Transverse colon (tissue), 4 donors: ENCODE measurements at regions not wholly inside any gene's neighbourhood (a gene's known extent, or its start where the extent isn't known, plus 50 kb on each side); places are given as distances from the start of the nearest gene placed in this dataset.

Source experiments
- DNase-seq: peaks from one replicate; pipeline ENCODE4 v3.0.0-alpha.2; 2019
- H3K27ac ChIP-seq, 4 donors: fragments of 200-600 bp; sonication (generic); 2 replicates each; pipeline ENCODE4 v1.5.1; 2016 to 2018; ENCODE audit warnings: inconsistent platforms in 4 of 4
- H3K27me3 ChIP-seq: fragments of 200-600 bp; sonication (generic); 2 replicates; pipeline ENCODE4 v1.5.1; 2017; ENCODE audit warnings: inconsistent platforms
- H3K36me3 ChIP-seq, 4 donors: fragments of 200-600 bp; sonication (generic); 2 replicates each; pipeline ENCODE4 v1.5.1; 2017 to 2019; ENCODE audit warnings: inconsistent platforms in 4 of 4
- H3K4me1 ChIP-seq, 4 donors: fragments of 200-600 bp; sonication (generic); 2 replicates each; pipeline ENCODE4 v1.5.1; 2017 to 2020; ENCODE audit warnings: inconsistent platforms in 4 of 4
- H3K4me3 ChIP-seq, 4 donors: fragments of 200-600 bp; sonication (generic); 1 replicate in 1 of 4; 2 replicates in 3 of 4; pipeline versions ENCODE4 v1.5.1 to v1.6.1; 2017 to 2019; ENCODE audit warnings: inconsistent platforms in 4 of 4
- H3K9me3 ChIP-seq, 2 donors: fragments of 200-600 bp; sonication (generic); 2 replicates each; pipeline ENCODE4 v1.5.1; 2017 to 2019; ENCODE audit warnings: inconsistent platforms in 2 of 2
- CTCF ChIP-seq, 5 experiments: fragments of 200-600 bp in 3 of 5; fragments of 450-650 bp in 2 of 5; sonication (generic) in 3 of 5; IDR thresholded peaks; 1 replicate in 2 of 5; 2 replicates in 3 of 5; pipeline ENCODE4 v1.5.1; 2016 to 2017; ENCODE audit warnings: antibody characterized with exemption in 5 of 5, inconsistent platforms in 3 of 5, mild to moderate bottlenecking in 2 of 5, moderate library complexity in 1 of 5
- EP300 ChIP-seq: sonication (generic); formaldehyde crosslinking; IDR thresholded peaks from one replicate; pipeline ENCODE4 v1.6.1; 2017; ENCODE audit warnings: antibody characterized with exemption, low read depth
- POLR2A ChIP-seq: fragments of 450-650 bp; IDR thresholded peaks from one replicate; pipeline ENCODE4 v1.6.1; 2016; ENCODE audit warnings: antibody characterized with exemption, mild to moderate bottlenecking, moderate library complexity
- POLR2AphosphoS5 ChIP-seq, 3 donors: sonication (generic); formaldehyde crosslinking; IDR thresholded peaks; one replicate each; pipeline ENCODE4 v1.6.1; 2016; ENCODE audit warnings: antibody characterized with exemption in 3 of 3
- WGBS, 2 donors: methylation state at CpG; one replicate each; pipeline ENCODE4 v1.1.5; 2018; ENCODE audit warnings: low coverage in 1 of 2; 5-methylcytosine and 5-hydroxymethylcytosine counted together
- in situ Hi-C, 4 donors: fragments of 200-750 bp; cut with MboI; loops; one replicate each; pipeline versions ENCODE4 v1.15.0 to v1.15.1; 2017; ENCODE audit warnings: low sequenced_read_pairs in 3 of 4, low pct_ligation_motif_present in 1 of 4, low pct_unique_long_range_greater_than_20kb in 1 of 4
- intact Hi-C: fragments of 100-400 bp; cut with DNase I; formaldehyde crosslinking; loops from one replicate; pipeline ENCODE4 v1.15.1; 2023; ENCODE audit warnings: low total_unique reads

- no peak for TF ChIP-seq CTCF (IDR thresholded peaks at IDR 0.05)
- TF ChIP-seq POLR2AphosphoS5 (IDR thresholded peaks at IDR 0.05): no peak
- no peak for TF ChIP-seq POLR2A
- no peak for TF ChIP-seq EP300
- Histone ChIP-seq H3K27me3 (no peaks in the 10 kb centered on the region), H3K36me3 (no peaks in the 10 kb centered on the region), H3K9me3 (no peaks in the 10 kb centered on the region), H3K4me3 (no peak overlapping the region), H3K27ac (no peak overlapping the region), H3K4me1 (no peaks in the 10 kb centered on the region)
- no peak for DNase-seq
- WGBS, 2 donors: 73 to 80% methylated on average over 4 of the region's 4 CpGs
- intact Hi-C loops: no loop called here
- in situ Hi-C loops: no loop called here
Observed at GRCh38 chr5:4969351-4969750, 170.8 kb upstream of the ADAMTS16 start.

GRCh38 chr5:4970171-4970570 lies 170.0 kb upstream of the ADAMTS16 start:
- 82 to 87% methylated on average over 4 of the region's 4 CpGs for WGBS, 2 donors
- DNase-seq: no peak
- H3K9me3 ChIP-seq: no peaks in the 10 kb centered on the region
- in situ Hi-C loops (no loop called here), intact Hi-C loops (no loop called here)
- TF ChIP-seq POLR2AphosphoS5 (IDR thresholded peaks at IDR 0.05) (no peak), EP300 (no peak), POLR2A (no peak)
- no peak overlapping the region for H3K27ac ChIP-seq
- no peaks in the 10 kb centered on the region for H3K4me1 ChIP-seq
- no peak overlapping the region for H3K4me3 ChIP-seq
- H3K27me3 ChIP-seq: no peaks in the 10 kb centered on the region
- no peaks in the 10 kb centered on the region for H3K36me3 ChIP-seq

GRCh38 chr5:4976902-4977301 lies 163.2 kb upstream of the ADAMTS16 start:
- no peak overlapping the region for H3K27ac ChIP-seq
- in situ Hi-C loops: no loop called here
- intact Hi-C loops: loop anchor here (5.0 kb wide), 1 partner anchor 1435 kb away; no protein-coding TSS in a partner anchor
- no peak overlapping the region for H3K4me3 ChIP-seq
- TF ChIP-seq CTCF (IDR thresholded peaks at IDR 0.05) (no peak), POLR2A (no peak), EP300 (no peak), POLR2AphosphoS5 (IDR thresholded peaks at IDR 0.05) (no peak)
- H3K9me3 ChIP-seq: no peaks in the 10 kb centered on the region
- no peak for DNase-seq
- H3K4me1 ChIP-seq: no peaks in the 10 kb centered on the region
- H3K36me3 ChIP-seq: no peaks in the 10 kb centered on the region
- 73 to 77% methylated on average over 1 of the region's 1 CpG for WGBS, 2 donors
- no peaks in the 10 kb centered on the region for H3K27me3 ChIP-seq

GRCh38 chr5:4977416-4978110 lies 162.6 kb upstream of the ADAMTS16 start:
- no peak overlapping the region for H3K4me3 ChIP-seq

More at GRCh38 chr5:4977416-4978110, 162.6 kb upstream of the ADAMTS16 start:
- Histone ChIP-seq H3K36me3 (no peaks in the 10 kb centered on the region), H3K9me3 (no peaks in the 10 kb centered on the region), H3K27ac (no peak overlapping the region), H3K27me3 (no peaks in the 10 kb centered on the region), H3K4me1 (no peaks in the 10 kb centered on the region)
- in situ Hi-C loops (no loop called here), intact Hi-C loops (loop anchor here (5.0 kb wide), 1 partner anchor 1435 kb away; no protein-coding TSS in a partner anchor)
- TF ChIP-seq POLR2AphosphoS5 (IDR thresholded peaks at IDR 0.05): no peak
- TF ChIP-seq CTCF (IDR thresholded peaks at IDR 0.05): no peak
- TF ChIP-seq POLR2A: no peak
- TF ChIP-seq EP300: no peak
- WGBS, 2 donors: 40 to 43% methylated on average over 4 to 5 of the region's 5 CpGs
- DNase-seq: no peak
